ENCODE measurements at regions not wholly inside any gene's neighbourhood (a gene's known extent, or its start where the extent isn't known, plus 50 kb on each side); places are given as distances from the start of the nearest gene placed in this dataset.
"Not testable (repeated sequence)": the region's sequence is repeated elsewhere in the genome, so short reads cannot be mapped to it uniquely, and the experiment has no call there.

GRCh38 chr9:129561594-129562281, 59.2 kb downstream of the C9orf50 start:
- DNase-seq, result no peak

GRCh38 chr9:129560881-129561306, 60.0 kb downstream of the C9orf50 start:
- no peak for DNase-seq

GRCh38 chr9:129559506-129559881, 61.4 kb downstream of the C9orf50 start:
- DNase-seq, result no peak

GRCh38 chr9:129558551-129559505, 62.1 kb downstream of the C9orf50 start:
- DNase-seq, result no peak

GRCh38 chr9:129558063-129558550, 62.8 kb downstream of the C9orf50 start:
- DNase-seq, result no peak

GRCh38 chr9:129557192-129558036, 63.5 kb downstream of the C9orf50 start:
- no peak for DNase-seq

GRCh38 chr9:129556491-129557191, 64.3 kb downstream of the C9orf50 start:
- DNase-seq, result no peak

GRCh38 chr9:129555512-129556215, 65.2 kb downstream of the C9orf50 start:
- DNase-seq, result no peak

GRCh38 chr9:129554649-129555048, 66.3 kb downstream of the C9orf50 start:
- no peak for DNase-seq

- DNase-seq, result no peak
These were observed 67.6 kb downstream of the C9orf50 start for GRCh38 chr9:129553277-129553676.

GRCh38 chr9:129552064-129552463, 68.8 kb downstream of the C9orf50 start:
- DNase-seq, result no peak

- no peak for DNase-seq
These were observed 69.4 kb downstream of the C9orf50 start for GRCh38 chr9:129551393-129551973.

GRCh38 chr9:129550977-129551376, 69.9 kb downstream of the C9orf50 start:
- DNase-seq, result not testable (repeated sequence)

- peak; percentile 36 for DNase-seq
These were observed 70.6 kb downstream of the C9orf50 start for GRCh38 chr9:129550199-129550839.

GRCh38 chr9:129549684-129550083, 71.2 kb downstream of the C9orf50 start:
- no peak for DNase-seq

- no peak for DNase-seq
These were observed 71.8 kb downstream of the C9orf50 start for GRCh38 chr9:129549139-129549538.

GRCh38 chr9:129548571-129549135, 72.2 kb downstream of the C9orf50 start:
- DNase-seq, result no peak

- no peak for DNase-seq
These were observed 72.9 kb downstream of the C9orf50 start for GRCh38 chr9:129547869-129548570.

- no peak for DNase-seq
These were observed 73.8 kb downstream of the C9orf50 start for GRCh38 chr9:129547063-129547462.

- not testable (repeated sequence) for DNase-seq
These were observed 75.0 kb downstream of the C9orf50 start for GRCh38 chr9:129545876-129546275.

Measured in activated CD8-positive, alpha-beta memory T cell treated with anti-CD3 and anti-CD28 coated beads, Interleukin-2, amount 50 U/mL, for 4 hours (primary cell).